ENCODE measurements at regions not wholly inside any gene's neighbourhood (a gene's known extent, or its start where the extent isn't known, plus 50 kb on each side); places are given as distances from the start of the nearest gene placed in this dataset.
A peak's percentile ranks its signal among the peaks of the same experiment; 100 is the strongest.

DNA sequence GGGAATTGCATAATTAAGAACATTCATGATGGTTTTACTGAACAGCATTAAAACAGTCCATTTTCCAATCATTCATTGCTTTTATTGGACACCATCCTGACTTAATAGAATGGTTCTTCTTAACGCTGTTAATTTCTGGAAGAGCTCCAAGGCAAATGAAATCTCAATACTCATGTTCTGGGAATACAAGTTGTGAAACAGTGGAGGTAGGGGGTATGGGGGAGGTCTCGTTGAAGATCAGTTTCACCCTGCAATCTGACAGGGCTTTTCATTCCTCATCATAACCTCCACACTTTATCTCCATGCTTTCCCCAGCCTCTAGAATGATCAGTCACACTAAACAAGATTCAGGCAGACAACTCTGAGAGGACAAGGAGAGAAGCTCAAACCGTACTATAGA lies 113.6 kb downstream of the ETAA1 start:
- TF ChIP-seq, protein P1, sequence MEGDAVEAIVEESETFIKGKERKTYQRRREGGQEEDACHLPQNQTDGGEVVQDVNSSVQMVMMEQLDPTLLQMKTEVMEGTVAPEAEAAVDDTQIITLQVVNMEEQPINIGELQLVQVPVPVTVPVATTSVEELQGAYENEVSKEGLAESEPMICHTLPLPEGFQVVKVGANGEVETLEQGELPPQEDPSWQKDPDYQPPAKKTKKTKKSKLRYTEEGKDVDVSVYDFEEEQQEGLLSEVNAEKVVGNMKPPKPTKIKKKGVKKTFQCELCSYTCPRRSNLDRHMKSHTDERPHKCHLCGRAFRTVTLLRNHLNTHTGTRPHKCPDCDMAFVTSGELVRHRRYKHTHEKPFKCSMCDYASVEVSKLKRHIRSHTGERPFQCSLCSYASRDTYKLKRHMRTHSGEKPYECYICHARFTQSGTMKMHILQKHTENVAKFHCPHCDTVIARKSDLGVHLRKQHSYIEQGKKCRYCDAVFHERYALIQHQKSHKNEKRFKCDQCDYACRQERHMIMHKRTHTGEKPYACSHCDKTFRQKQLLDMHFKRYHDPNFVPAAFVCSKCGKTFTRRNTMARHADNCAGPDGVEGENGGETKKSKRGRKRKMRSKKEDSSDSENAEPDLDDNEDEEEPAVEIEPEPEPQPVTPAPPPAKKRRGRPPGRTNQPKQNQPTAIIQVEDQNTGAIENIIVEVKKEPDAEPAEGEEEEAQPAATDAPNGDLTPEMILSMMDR (IDR thresholded peaks at IDR 0.05), result no peak
- no peaks in the 10 kb centered on the region for H3K36me3 ChIP-seq
- intact Hi-C loops (cut with DNase I), result no loop called here
- no peaks in the 10 kb centered on the region for H3K4me1 ChIP-seq
- H3K27me3 ChIP-seq, result no peaks in the 10 kb centered on the region
- no peak overlapping the region for H3K4me3 ChIP-seq
- WGBS, 2 donors, result 49 to 53% methylated on average over 3 of the region's 3 CpGs
- peak overlapping the region in 1 of 10 donors; percentile 68 for H3K27ac ChIP-seq
- H3K9me3 ChIP-seq, result no peaks in the 10 kb centered on the region
- DNase-seq (no peak), ATAC-seq (peak in 1 of 8 donors; percentile 50)

- TF ChIP-seq, protein P1 (IDR thresholded peaks at IDR 0.05), result no peak
- Histone ChIP-seq H3K27me3 (no peaks in the 10 kb centered on the region), H3K4me3 (no peak overlapping the region), H3K4me1 (no peaks in the 10 kb centered on the region), H3K9me3 (no peaks in the 10 kb centered on the region), H3K36me3 (no peaks in the 10 kb centered on the region), H3K27ac (peak overlapping the region in 1 of 10 donors; percentile 52)
- intact Hi-C loops (cut with DNase I), result no loop called here
- DNase-seq (no peak), ATAC-seq (no peak)
Observed at GRCh38 chr2:67514515-67514914, 117.4 kb downstream of the ETAA1 start.

DNA sequence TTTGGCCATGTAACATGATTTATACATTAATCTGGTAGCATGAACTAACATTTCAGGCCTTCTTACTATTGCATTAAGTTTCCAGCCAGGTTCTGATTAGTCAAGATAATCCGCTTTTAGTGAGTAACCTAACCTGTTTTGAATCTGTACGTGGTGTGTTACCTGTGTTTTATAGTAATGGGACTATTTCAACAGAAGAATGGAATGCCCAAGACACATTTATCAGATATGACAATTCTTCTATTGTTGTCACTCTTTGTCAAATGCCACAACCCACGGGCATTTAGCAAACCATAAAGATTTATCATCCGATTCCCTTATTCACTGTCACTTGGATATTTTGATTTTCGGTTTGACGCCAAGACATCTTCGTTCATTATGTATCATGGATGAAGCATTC lies 117.9 kb downstream of the ETAA1 start:
- Histone ChIP-seq H3K4me1 (no peaks in the 10 kb centered on the region), H3K4me3 (no peak overlapping the region), H3K27ac (peak overlapping the region in 1 of 10 donors; percentile 52), H3K27me3 (no peaks in the 10 kb centered on the region), H3K9me3 (no peaks in the 10 kb centered on the region), H3K36me3 (no peaks in the 10 kb centered on the region)
- TF ChIP-seq, protein P1 (IDR thresholded peaks at IDR 0.05), result no peak
- DNase-seq (no peak), ATAC-seq (no peak)
- intact Hi-C loops (cut with DNase I), result no loop called here
- 92 to 93% methylated on average over 7 of the region's 7 CpGs for WGBS, 2 donors

- Histone ChIP-seq H3K36me3 (no peaks in the 10 kb centered on the region), H3K4me1 (no peaks in the 10 kb centered on the region), H3K27me3 (no peaks in the 10 kb centered on the region), H3K9me3 (no peaks in the 10 kb centered on the region), H3K4me3 (no peak overlapping the region), H3K27ac (peak overlapping the region in 1 of 10 donors; percentile 52)
- 89 to 93% methylated on average over 1 of the region's 1 CpG for WGBS, 2 donors
- intact Hi-C loops (cut with DNase I), result no loop called here
- TF ChIP-seq, protein P1 (IDR thresholded peaks at IDR 0.05), result no peak
- ATAC-seq (no peak), DNase-seq (no peak)
Observed at GRCh38 chr2:67515538-67515937, 118.4 kb downstream of the ETAA1 start.

GRCh38 chr2:67516362-67516761 lies 119.2 kb downstream of the ETAA1 start:
- ATAC-seq (no peak), DNase-seq (no peak)
- no peaks in the 10 kb centered on the region for H3K36me3 ChIP-seq
- H3K9me3 ChIP-seq, result no peaks in the 10 kb centered on the region
- H3K27ac ChIP-seq, result peak overlapping the region in 1 of 10 donors; percentile 52
- intact Hi-C loops (cut with DNase I), result no loop called here
- H3K4me3 ChIP-seq, result no peak overlapping the region
- TF ChIP-seq, protein P1 (IDR thresholded peaks at IDR 0.05), result no peak
- no peaks in the 10 kb centered on the region for H3K27me3 ChIP-seq
- WGBS, 2 donors, result 66 to 93% methylated on average over 5 of the region's 5 CpGs
- no peaks in the 10 kb centered on the region for H3K4me1 ChIP-seq

Measured in heart right ventricle (tissue), 16 donors.